ENCODE measurements at regions not wholly inside any gene's neighbourhood (a gene's known extent, or its start where the extent isn't known, plus 50 kb on each side); places are given as distances from the start of the nearest gene placed in this dataset.

DNA sequence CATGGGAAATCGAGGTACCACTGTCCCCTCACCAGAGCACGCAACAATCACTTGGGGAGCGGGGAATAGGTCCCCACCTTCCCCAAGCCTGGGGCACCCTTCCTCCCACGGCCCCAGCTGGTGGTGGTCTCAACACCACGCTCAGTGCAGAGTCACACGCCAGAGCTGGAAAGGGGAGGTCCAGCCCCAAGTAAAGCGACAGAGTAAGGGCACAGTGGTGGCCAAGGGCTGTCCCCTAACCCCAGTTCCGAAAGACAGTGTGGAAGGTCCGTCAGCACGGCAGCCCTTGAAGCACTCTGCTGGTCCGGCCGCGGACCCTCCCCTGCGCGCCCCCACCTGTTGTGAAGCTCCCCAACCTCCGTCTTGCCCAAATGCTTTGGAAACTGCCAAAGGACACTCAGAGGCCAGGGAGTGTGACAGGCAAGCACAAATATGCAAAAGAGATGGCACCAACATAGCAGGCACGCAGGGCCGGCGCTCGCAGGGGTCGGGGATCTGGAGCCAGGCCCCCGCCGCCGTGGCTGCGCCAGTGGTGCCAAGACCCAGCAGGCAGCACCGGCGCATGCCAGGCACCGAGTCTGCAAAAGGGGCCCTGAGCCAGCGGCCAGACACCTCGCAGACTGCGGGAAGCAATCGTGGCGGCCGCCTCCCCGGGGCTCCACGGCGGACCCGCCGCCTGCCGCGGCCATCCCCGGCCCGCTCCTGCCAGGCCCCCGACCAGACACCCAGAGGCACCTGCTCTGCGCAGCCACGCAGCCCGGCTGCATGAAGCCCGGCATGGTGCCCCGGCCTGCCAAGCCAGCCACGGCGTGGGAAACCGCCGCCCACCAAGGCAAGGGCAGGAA lies 51.6 kb upstream of the SRRM3 start:
- no peak overlapping the region for H3K4me2 ChIP-seq (ENCODE audit: low read length)
- POLR2A ChIA-PET: no interaction called here
- TF ChIP-seq JUND (IDR thresholded peaks at IDR 0.05): no peak
- TF ChIP-seq ELF1 (IDR thresholded peaks at IDR 0.05; ENCODE audit: borderline replicate concordance, low read depth): no peak
- no peak for TF ChIP-seq SIN3A (IDR thresholded peaks at IDR 0.05; ENCODE audit: low read depth)
- no peak for TF ChIP-seq SRF (IDR thresholded peaks at IDR 0.05; ENCODE audit: low read depth)
- no peak for TF ChIP-seq TCF7L2 (IDR thresholded peaks at IDR 0.05; ENCODE audit: borderline replicate concordance, extremely low read depth, insufficient read depth, insufficient read length)
- no peak for TF ChIP-seq ZNF274 (IDR thresholded peaks at IDR 0.05; ENCODE audit: low read depth, low read length)
- TF ChIP-seq, protein P1, sequence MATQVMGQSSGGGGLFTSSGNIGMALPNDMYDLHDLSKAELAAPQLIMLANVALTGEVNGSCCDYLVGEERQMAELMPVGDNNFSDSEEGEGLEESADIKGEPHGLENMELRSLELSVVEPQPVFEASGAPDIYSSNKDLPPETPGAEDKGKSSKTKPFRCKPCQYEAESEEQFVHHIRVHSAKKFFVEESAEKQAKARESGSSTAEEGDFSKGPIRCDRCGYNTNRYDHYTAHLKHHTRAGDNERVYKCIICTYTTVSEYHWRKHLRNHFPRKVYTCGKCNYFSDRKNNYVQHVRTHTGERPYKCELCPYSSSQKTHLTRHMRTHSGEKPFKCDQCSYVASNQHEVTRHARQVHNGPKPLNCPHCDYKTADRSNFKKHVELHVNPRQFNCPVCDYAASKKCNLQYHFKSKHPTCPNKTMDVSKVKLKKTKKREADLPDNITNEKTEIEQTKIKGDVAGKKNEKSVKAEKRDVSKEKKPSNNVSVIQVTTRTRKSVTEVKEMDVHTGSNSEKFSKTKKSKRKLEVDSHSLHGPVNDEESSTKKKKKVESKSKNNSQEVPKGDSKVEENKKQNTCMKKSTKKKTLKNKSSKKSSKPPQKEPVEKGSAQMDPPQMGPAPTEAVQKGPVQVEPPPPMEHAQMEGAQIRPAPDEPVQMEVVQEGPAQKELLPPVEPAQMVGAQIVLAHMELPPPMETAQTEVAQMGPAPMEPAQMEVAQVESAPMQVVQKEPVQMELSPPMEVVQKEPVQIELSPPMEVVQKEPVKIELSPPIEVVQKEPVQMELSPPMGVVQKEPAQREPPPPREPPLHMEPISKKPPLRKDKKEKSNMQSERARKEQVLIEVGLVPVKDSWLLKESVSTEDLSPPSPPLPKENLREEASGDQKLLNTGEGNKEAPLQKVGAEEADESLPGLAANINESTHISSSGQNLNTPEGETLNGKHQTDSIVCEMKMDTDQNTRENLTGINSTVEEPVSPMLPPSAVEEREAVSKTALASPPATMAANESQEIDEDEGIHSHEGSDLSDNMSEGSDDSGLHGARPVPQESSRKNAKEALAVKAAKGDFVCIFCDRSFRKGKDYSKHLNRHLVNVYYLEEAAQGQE (IDR thresholded peaks at IDR 0.05; ENCODE audit: low read depth): no peak
- TF ChIP-seq POLR2A (IDR thresholded peaks at IDR 0.05; ENCODE audit: borderline replicate concordance, extremely low read depth, insufficient read depth, insufficient read length): no peak
- no peak for TF ChIP-seq RAD21 (IDR thresholded peaks at IDR 0.05; ENCODE audit: low read depth)
- TF ChIP-seq EGR1 (IDR thresholded peaks at IDR 0.05; ENCODE audit: low read depth): no peak
- TF ChIP-seq, protein P2, sequence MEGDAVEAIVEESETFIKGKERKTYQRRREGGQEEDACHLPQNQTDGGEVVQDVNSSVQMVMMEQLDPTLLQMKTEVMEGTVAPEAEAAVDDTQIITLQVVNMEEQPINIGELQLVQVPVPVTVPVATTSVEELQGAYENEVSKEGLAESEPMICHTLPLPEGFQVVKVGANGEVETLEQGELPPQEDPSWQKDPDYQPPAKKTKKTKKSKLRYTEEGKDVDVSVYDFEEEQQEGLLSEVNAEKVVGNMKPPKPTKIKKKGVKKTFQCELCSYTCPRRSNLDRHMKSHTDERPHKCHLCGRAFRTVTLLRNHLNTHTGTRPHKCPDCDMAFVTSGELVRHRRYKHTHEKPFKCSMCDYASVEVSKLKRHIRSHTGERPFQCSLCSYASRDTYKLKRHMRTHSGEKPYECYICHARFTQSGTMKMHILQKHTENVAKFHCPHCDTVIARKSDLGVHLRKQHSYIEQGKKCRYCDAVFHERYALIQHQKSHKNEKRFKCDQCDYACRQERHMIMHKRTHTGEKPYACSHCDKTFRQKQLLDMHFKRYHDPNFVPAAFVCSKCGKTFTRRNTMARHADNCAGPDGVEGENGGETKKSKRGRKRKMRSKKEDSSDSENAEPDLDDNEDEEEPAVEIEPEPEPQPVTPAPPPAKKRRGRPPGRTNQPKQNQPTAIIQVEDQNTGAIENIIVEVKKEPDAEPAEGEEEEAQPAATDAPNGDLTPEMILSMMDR (IDR thresholded peaks at IDR 0.05 in 2 of 3, conservative IDR thresholded peaks at IDR 0.05 in 1 of 3; ENCODE audit: borderline replicate concordance in 1 of 3, insufficient read depth in 1 of 3, low read depth in 2 of 3, low read length in 2 of 3): no peak
- TF ChIP-seq YY1 (IDR thresholded peaks at IDR 0.05; ENCODE audit: extremely low read depth, insufficient replicate concordance, low read depth, low read length): no peak
- TF ChIP-seq EZH2phosphoT487 (IDR thresholded peaks at IDR 0.05; ENCODE audit: borderline replicate concordance): no peak
- TF ChIP-seq CEBPB (IDR thresholded peaks at IDR 0.05; ENCODE audit: low read depth): no peak
- TF ChIP-seq, protein P3, sequence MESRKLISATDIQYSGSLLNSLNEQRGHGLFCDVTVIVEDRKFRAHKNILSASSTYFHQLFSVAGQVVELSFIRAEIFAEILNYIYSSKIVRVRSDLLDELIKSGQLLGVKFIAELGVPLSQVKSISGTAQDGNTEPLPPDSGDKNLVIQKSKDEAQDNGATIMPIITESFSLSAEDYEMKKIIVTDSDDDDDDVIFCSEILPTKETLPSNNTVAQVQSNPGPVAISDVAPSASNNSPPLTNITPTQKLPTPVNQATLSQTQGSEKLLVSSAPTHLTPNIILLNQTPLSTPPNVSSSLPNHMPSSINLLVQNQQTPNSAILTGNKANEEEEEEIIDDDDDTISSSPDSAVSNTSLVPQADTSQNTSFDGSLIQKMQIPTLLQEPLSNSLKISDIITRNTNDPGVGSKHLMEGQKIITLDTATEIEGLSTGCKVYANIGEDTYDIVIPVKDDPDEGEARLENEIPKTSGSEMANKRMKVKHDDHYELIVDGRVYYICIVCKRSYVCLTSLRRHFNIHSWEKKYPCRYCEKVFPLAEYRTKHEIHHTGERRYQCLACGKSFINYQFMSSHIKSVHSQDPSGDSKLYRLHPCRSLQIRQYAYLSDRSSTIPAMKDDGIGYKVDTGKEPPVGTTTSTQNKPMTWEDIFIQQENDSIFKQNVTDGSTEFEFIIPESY (IDR thresholded peaks at IDR 0.05; ENCODE audit: extremely low read depth, insufficient replicate concordance, low read length): no peak
- TF ChIP-seq EZH2 (IDR thresholded peaks at IDR 0.05): no peak
- no peak for TF ChIP-seq ZFX (IDR thresholded peaks at IDR 0.05)
- no peak for TF ChIP-seq CBX3 (IDR thresholded peaks at IDR 0.05; ENCODE audit: low read depth)
- TF ChIP-seq POLR2AphosphoS5 (IDR thresholded peaks at IDR 0.05; ENCODE audit: low read depth, low read length): no peak
- TF ChIP-seq, protein P4, sequence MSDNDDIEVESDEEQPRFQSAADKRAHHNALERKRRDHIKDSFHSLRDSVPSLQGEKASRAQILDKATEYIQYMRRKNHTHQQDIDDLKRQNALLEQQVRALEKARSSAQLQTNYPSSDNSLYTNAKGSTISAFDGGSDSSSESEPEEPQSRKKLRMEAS (IDR thresholded peaks at IDR 0.05): no peak
- H3K9me2 ChIP-seq (ENCODE audit: insufficient read depth): no peaks in the 10 kb centered on the region
- no peaks in the 10 kb centered on the region; a peak in 1 of 4 replicates for H3K4me1 ChIP-seq (ENCODE audit: control insufficient read depth in 1 of 2, insufficient read depth in 2 of 2, low read length in 2 of 2)
- ATAC-seq (no peak), DNase-seq (ENCODE audit: low read depth, low spot score) (no peak)
- intact Hi-C loops (cut with micrococcal nuclease): no loop called here
- H2AFZ ChIP-seq (ENCODE audit: low read depth, low read length, poor library complexity, severe bottlenecking): no peak overlapping the region
- H3K27me3 ChIP-seq (ENCODE audit: insufficient read depth, low read length): no peaks in the 10 kb centered on the region
- H3K4me3 ChIP-seq (replicated peaks in 1 of 2; ENCODE audit: low read depth in 1 of 2, low read length in 2 of 2): no peak overlapping the region
- no TSS peak for BruUV-seq (replicated peaks)
- H3K79me2 ChIP-seq (ENCODE audit: insufficient read depth, low read length): no peaks in the 10 kb centered on the region
- no peaks in the 10 kb centered on the region for H3K9me3 ChIP-seq (ENCODE audit: control insufficient read depth in 1 of 2, insufficient read depth in 1 of 2, low read depth in 1 of 2, low read length in 2 of 2)
- RAD21 ChIA-PET (ENCODE audit: low non-redundant PET in 1 of 2, low total read pairs in 2 of 2, uncharacterized antibody in 2 of 2, unreplicated experiment in 2 of 2): interaction anchor here in 1 of 2 experiments (0.6 kb wide), 1 partner anchor 65 kb away, joined by 6 read pairs; no protein-coding TSS in a partner anchor
- no peak overlapping the region for H3K9ac ChIP-seq (ENCODE audit: low read length)
- no peaks in the 10 kb centered on the region for H3K36me3 ChIP-seq (ENCODE audit: control insufficient read depth in 1 of 2, insufficient read depth in 2 of 2, low read length in 2 of 2)
- no peak overlapping the region for H3K27ac ChIP-seq (ENCODE audit: low read depth, low read length)
- CTCF ChIA-PET: no interaction called here
- H4K20me1 ChIP-seq (ENCODE audit: insufficient read depth): no peaks in the 10 kb centered on the region
